HepG2 (cell line): ENCODE measurements at regions not wholly inside any gene's neighbourhood (a gene's known extent, or its start where the extent isn't known, plus 50 kb on each side); places are given as distances from the start of the nearest gene placed in this dataset.

Experiments
- ATAC-seq: fragments of 200-7000 bp; cut with Tn5 transposase; 3 replicates; pipeline ENCODE4 v1.9.1; 2020; ENCODE audit warnings: mild to moderate bottlenecking, moderate library complexity
- BruUV-seq: library from RNA; stranded (reverse); fragments of 400-500 nt; replicated peaks from 2 replicates; lab custom pipeline; 2021; lab: Mats Ljungman, UMichigan
- CTCF ChIA-PET: fragments of 300-600 bp; formaldehyde crosslinking; extraction: SDS; loops from one replicate; lab custom pipeline; 2021; ENCODE audit warnings: low total read pairs, inconsistent platforms, low intra/inter-chr PET ratio; lab: Yijun Ruan, JAX
- POLR2A ChIA-PET: fragments of 350-600 bp; sonication (Branson Sonifier 250); formaldehyde crosslinking; loops from one replicate; lab custom pipeline; 2020; ENCODE audit warnings: antibody characterized with exemption, inconsistent platforms; lab: Yijun Ruan, JAX
- DNase-seq: peaks from one replicate; pipeline ENCODE4 v3.0.0-alpha.2; 2015; ENCODE audit warnings: low spot score
- FAIRE-seq: peaks from 3 replicates; lab custom pipeline; 2011; peaks lifted over from hg19 to GRCh38; lab: Jason Lieb, UNC
- H2AFZ ChIP-seq: one replicate; pipeline ENCODE4 v1.6.1; 2011; ENCODE audit warnings: low read length, inconsistent platforms
- H3K27ac ChIP-seq: fragments of 300-600 bp; 3 replicates; pipeline ENCODE4 v1.8.0; 2011; ENCODE audit warnings: mixed run types, mild to moderate bottlenecking, mixed read lengths, low read length, inconsistent platforms; ENCODE audit not compliant: insufficient read depth; ENCODE audit errors: extremely low read length
- H3K27me3 ChIP-seq, 2 experiments: fragments of 200-600 bp in 1 of 2; 2 replicates in 1 of 2; 3 replicates in 1 of 2; pipeline versions ENCODE4 v1.6.0 to v1.8.0; 2011; ENCODE audit warnings: low read length in 2 of 2, mild to moderate bottlenecking in 2 of 2, moderate library complexity in 2 of 2, inconsistent platforms in 1 of 2; ENCODE audit not compliant: insufficient read depth in 2 of 2, control insufficient read depth in 1 of 2
- H3K36me3 ChIP-seq, 2 experiments: fragments of 200-600 bp in 1 of 2; replicated peaks in 1 of 2; 2 replicates in 1 of 2; 3 replicates in 1 of 2; pipeline versions ENCODE4 v1.5.1 to v1.8.0; 2011; ENCODE audit warnings: low read length in 2 of 2, inconsistent platforms in 1 of 2; ENCODE audit not compliant: insufficient read depth in 2 of 2, control insufficient read depth in 1 of 2
- H3K4me1 ChIP-seq: 2 replicates; pipeline ENCODE4 v1.5.1; 2012; ENCODE audit warnings: low read length, inconsistent platforms; ENCODE audit not compliant: insufficient read depth
- H3K4me2 ChIP-seq: 2 replicates; pipeline ENCODE4 v1.6.0; 2011; ENCODE audit warnings: low read depth, low read length, inconsistent platforms
- H3K4me3 ChIP-seq, 3 experiments: fragments of 200-600 bp in 1 of 3; sonication (generic), shearing (Covaris generic) in 1 of 3; replicated peaks in 1 of 3; 2 replicates each; pipeline ENCODE4 v1.5.1; 2011 to 2016; ENCODE audit warnings: low read length in 3 of 3, inconsistent platforms in 2 of 3, low read depth in 2 of 3, mild to moderate bottlenecking in 2 of 3, control low read depth in 1 of 3, mixed read lengths in 1 of 3; ENCODE audit not compliant: insufficient read depth in 1 of 3
- H3K79me2 ChIP-seq: one replicate; pipeline ENCODE4 v1.6.1; 2011; ENCODE audit warnings: low read length, inconsistent platforms; ENCODE audit not compliant: insufficient read depth
- H3K9ac ChIP-seq: 2 replicates; pipeline ENCODE4 v1.6.0; 2011; ENCODE audit warnings: mild to moderate bottlenecking, low read depth, low read length, inconsistent platforms; ENCODE audit not compliant: insufficient read depth
- H3K9me3 ChIP-seq: 2 replicates; pipeline ENCODE4 v1.5.1; 2012; ENCODE audit warnings: mild to moderate bottlenecking, low read length
- H4K20me1 ChIP-seq: 2 replicates; pipeline ENCODE4 v1.6.0; 2011; ENCODE audit warnings: inconsistent platforms, mild to moderate bottlenecking, low read length, moderate library complexity; ENCODE audit not compliant: insufficient read depth
- AHDC1 ChIP-seq: sonication (generic); formaldehyde crosslinking; IDR thresholded peaks from 2 replicates; pipeline ENCODE4 v1.5.1; 2020; ENCODE audit warnings: mild to moderate bottlenecking, missing genetic modification reagents, borderline replicate concordance
- MAFF ChIP-seq: IDR thresholded peaks from 2 replicates; pipeline ENCODE4 v1.6.1; 2011; ENCODE audit warnings: low read depth, low read length, improper control_type of control experiment
- MED13 ChIP-seq: sonication (generic); formaldehyde crosslinking; IDR thresholded peaks from 2 replicates; pipeline ENCODE4 v1.5.0; 2020; ENCODE audit warnings: missing genetic modification reagents
- MYNN ChIP-seq: sonication (generic); formaldehyde crosslinking; IDR thresholded peaks from 2 replicates; pipeline ENCODE4 v1.4.0; 2020; ENCODE audit warnings: mild to moderate bottlenecking, low read depth, missing genetic modification reagents
- NKX3-1 ChIP-seq: sonication (generic); formaldehyde crosslinking; IDR thresholded peaks from 2 replicates; pipeline ENCODE4 v1.5.0; 2020; ENCODE audit warnings: missing genetic modification reagents
- PPARG ChIP-seq: conservative IDR thresholded peaks from 2 replicates; pipeline ENCODE4 v1.6.1; 2016; ENCODE audit warnings: missing biosample characterization, missing genetic modification reagents
- SETDB1 ChIP-seq: sonication (generic); formaldehyde crosslinking; IDR thresholded peaks from 2 replicates; pipeline ENCODE4 v1.5.1; 2020; ENCODE audit warnings: missing genetic modification reagents, mild to moderate bottlenecking, borderline replicate concordance
- SNAPC5 ChIP-seq: sonication (generic); formaldehyde crosslinking; IDR thresholded peaks from 2 replicates; pipeline ENCODE4 v1.8.1; 2023; ENCODE audit warnings: mild to moderate bottlenecking, missing genetic modification reagents, borderline replicate concordance
- SRY ChIP-seq: sonication (generic); formaldehyde crosslinking; IDR thresholded peaks from 2 replicates; pipeline ENCODE4 v1.8.0; 2022; ENCODE audit warnings: mild to moderate bottlenecking, missing genetic modification reagents
- THAP8 ChIP-seq: sonication (generic); formaldehyde crosslinking; IDR thresholded peaks from 2 replicates; pipeline ENCODE4 v1.5.1; 2020; ENCODE audit warnings: missing genetic modification reagents, mild to moderate bottlenecking, borderline replicate concordance
- ZBTB46 ChIP-seq: sonication (generic); formaldehyde crosslinking; IDR thresholded peaks from 2 replicates; pipeline ENCODE4 v1.4.0; 2020; ENCODE audit warnings: mild to moderate bottlenecking, missing genetic modification reagents, borderline replicate concordance
- ZNF253 ChIP-seq: sonication (generic); formaldehyde crosslinking; IDR thresholded peaks from 2 replicates; pipeline ENCODE4 v1.8.0; 2022; ENCODE audit warnings: mild to moderate bottlenecking, missing genetic modification reagents, borderline replicate concordance
- ZNF343 ChIP-seq: sonication (generic); formaldehyde crosslinking; IDR thresholded peaks from 2 replicates; pipeline ENCODE4 v1.4.0; 2020; ENCODE audit warnings: mild to moderate bottlenecking, missing genetic modification reagents
- ZNF362 ChIP-seq: sonication (generic); formaldehyde crosslinking; IDR thresholded peaks from 2 replicates; pipeline ENCODE4 v1.4.0; 2020; ENCODE audit warnings: missing genetic modification reagents, mild to moderate bottlenecking, borderline replicate concordance
- ZNF543 ChIP-seq: sonication (generic); formaldehyde crosslinking; IDR thresholded peaks from 2 replicates; pipeline ENCODE4 v1.4.0; 2020; ENCODE audit warnings: mild to moderate bottlenecking, missing genetic modification reagents
- ZNF556 ChIP-seq: sonication (generic); formaldehyde crosslinking; IDR thresholded peaks from 2 replicates; pipeline ENCODE4 v1.4.0; 2020; ENCODE audit warnings: mild to moderate bottlenecking, missing genetic modification reagents, borderline replicate concordance
- ZNF660 ChIP-seq: sonication (generic); formaldehyde crosslinking; IDR thresholded peaks from 2 replicates; pipeline ENCODE4 v1.5.1; 2020; ENCODE audit warnings: mild to moderate bottlenecking, low read depth, missing genetic modification reagents, borderline replicate concordance
- WGBS: methylation state at CpG from one replicate; pipeline ENCODE4 v1.1.6; 2017; ENCODE audit warnings: low lambda C conversion rate; 5-methylcytosine and 5-hydroxymethylcytosine counted together
- in situ Hi-C: cut with HindIII; loops from 2 replicates; pipeline ENCODE4 v1.10.0; 2017; ENCODE audit warnings: low pct_unique_long_range_greater_than_20kb; ENCODE audit not compliant: extremely low pct_ligation_motif_present
- intact Hi-C: fragments of 100-400 bp; cut with micrococcal nuclease; formaldehyde crosslinking; loops from one replicate; pipeline ENCODE4 v1.10.0; 2022; ENCODE audit not compliant: unreplicated experiment

- WGBS = 0% methylated on average over 1 of the region's 1 CpG
- in situ Hi-C loops = no loop called here
- no peaks in the 10 kb centered on the region for H3K4me1 ChIP-seq
- no peak for ATAC-seq
- H4K20me1 ChIP-seq = no peaks in the 10 kb centered on the region
- POLR2A ChIA-PET = no interaction called here
- H3K4me3 ChIP-seq = no peak overlapping the region
- no peaks in the 10 kb centered on the region for H3K36me3 ChIP-seq
- no TSS peak for BruUV-seq
- CTCF ChIA-PET = no interaction called here
- H3K79me2 ChIP-seq = no peaks in the 10 kb centered on the region
- no peak overlapping the region for H3K9ac ChIP-seq
- no peak overlapping the region for H3K4me2 ChIP-seq
- no peak overlapping the region for H2AFZ ChIP-seq
- H3K27me3 ChIP-seq = no peaks in the 10 kb centered on the region; a peak in 1 of 5 replicates
- no peaks in the 10 kb centered on the region for H3K9me3 ChIP-seq
- intact Hi-C loops = no loop called here
- DNase-seq = no peak
- H3K27ac ChIP-seq = no peak overlapping the region
- FAIRE-seq = no peak
- TF ChIP-seq AHDC1 (CRISPR knock-in tag) (no peak), SRY (CRISPR knock-in tag) (no peak), SETDB1 (CRISPR knock-in tag) (no peak), NKX3-1 (no peak), MAFF (no peak), ZNF660 (CRISPR knock-in tag) (no peak), MED13 (CRISPR knock-in tag) (no peak), ZNF362 (CRISPR knock-in tag) (no peak), ZNF343 (CRISPR knock-in tag) (no peak), THAP8 (CRISPR knock-in tag) (no peak), PPARG (CRISPR knock-in tag) (no peak), MYNN (CRISPR knock-in tag) (no peak), ZNF556 (CRISPR knock-in tag) (no peak), ZBTB46 (CRISPR knock-in tag) (no peak), ZNF543 (CRISPR knock-in tag) (no peak), ZNF253 (CRISPR knock-in tag) (no peak), SNAPC5 (no peak)
These were observed 290.3 kb downstream of the ADAMTS20 start for GRCh38 chr12:43261701-43262100.
